HepG2 (cell line): ENCODE measurements at regions not wholly inside any gene's neighbourhood (a gene's known extent, or its start where the extent isn't known, plus 50 kb on each side); places are given as distances from the start of the nearest gene placed in this dataset.
"Not testable (repeated sequence)": the region's sequence is repeated elsewhere in the genome, so short reads cannot be mapped to it uniquely, and the experiment has no call there.

Experiments used
- ATAC-seq: fragments of 200-7000 bp; cut with Tn5 transposase; 3 replicates; pipeline ENCODE4 v1.9.1; 2020; ENCODE audit warnings: mild to moderate bottlenecking, moderate library complexity
- BruUV-seq: library from RNA; stranded (reverse); fragments of 400-500 nt; replicated peaks from 2 replicates; lab custom pipeline; 2021; lab: Mats Ljungman, UMichigan
- CTCF ChIA-PET: fragments of 300-600 bp; formaldehyde crosslinking; extraction: SDS; loops from one replicate; lab custom pipeline; 2021; ENCODE audit warnings: low total read pairs, inconsistent platforms, low intra/inter-chr PET ratio; lab: Yijun Ruan, JAX
- POLR2A ChIA-PET: fragments of 350-600 bp; sonication (Branson Sonifier 250); formaldehyde crosslinking; loops from one replicate; lab custom pipeline; 2020; ENCODE audit warnings: antibody characterized with exemption, inconsistent platforms; lab: Yijun Ruan, JAX
- DNase-seq: peaks from one replicate; pipeline ENCODE4 v3.0.0-alpha.2; 2015; ENCODE audit warnings: low spot score
- FAIRE-seq: peaks from 3 replicates; lab custom pipeline; 2011; peaks lifted over from hg19 to GRCh38; lab: Jason Lieb, UNC
- H2AFZ ChIP-seq: one replicate; pipeline ENCODE4 v1.6.1; 2011; ENCODE audit warnings: low read length, inconsistent platforms
- H3K27ac ChIP-seq: fragments of 300-600 bp; 3 replicates; pipeline ENCODE4 v1.8.0; 2011; ENCODE audit warnings: mixed run types, mild to moderate bottlenecking, mixed read lengths, low read length, inconsistent platforms; ENCODE audit not compliant: insufficient read depth; ENCODE audit errors: extremely low read length
- H3K27me3 ChIP-seq, 2 experiments: fragments of 200-600 bp in 1 of 2; 2 replicates in 1 of 2; 3 replicates in 1 of 2; pipeline versions ENCODE4 v1.6.0 to v1.8.0; 2011; ENCODE audit warnings: low read length in 2 of 2, mild to moderate bottlenecking in 2 of 2, moderate library complexity in 2 of 2, inconsistent platforms in 1 of 2; ENCODE audit not compliant: insufficient read depth in 2 of 2, control insufficient read depth in 1 of 2
- H3K36me3 ChIP-seq, 2 experiments: fragments of 200-600 bp in 1 of 2; replicated peaks in 1 of 2; 2 replicates in 1 of 2; 3 replicates in 1 of 2; pipeline versions ENCODE4 v1.5.1 to v1.8.0; 2011; ENCODE audit warnings: low read length in 2 of 2, inconsistent platforms in 1 of 2; ENCODE audit not compliant: insufficient read depth in 2 of 2, control insufficient read depth in 1 of 2
- H3K4me1 ChIP-seq: 2 replicates; pipeline ENCODE4 v1.5.1; 2012; ENCODE audit warnings: low read length, inconsistent platforms; ENCODE audit not compliant: insufficient read depth
- H3K4me2 ChIP-seq: 2 replicates; pipeline ENCODE4 v1.6.0; 2011; ENCODE audit warnings: low read depth, low read length, inconsistent platforms
- H3K4me3 ChIP-seq, 3 experiments: fragments of 200-600 bp in 1 of 3; sonication (generic), shearing (Covaris generic) in 1 of 3; replicated peaks in 1 of 3; 2 replicates each; pipeline ENCODE4 v1.5.1; 2011 to 2016; ENCODE audit warnings: low read length in 3 of 3, inconsistent platforms in 2 of 3, low read depth in 2 of 3, mild to moderate bottlenecking in 2 of 3, control low read depth in 1 of 3, mixed read lengths in 1 of 3; ENCODE audit not compliant: insufficient read depth in 1 of 3
- H3K79me2 ChIP-seq: one replicate; pipeline ENCODE4 v1.6.1; 2011; ENCODE audit warnings: low read length, inconsistent platforms; ENCODE audit not compliant: insufficient read depth
- H3K9ac ChIP-seq: 2 replicates; pipeline ENCODE4 v1.6.0; 2011; ENCODE audit warnings: mild to moderate bottlenecking, low read depth, low read length, inconsistent platforms; ENCODE audit not compliant: insufficient read depth
- H3K9me3 ChIP-seq: 2 replicates; pipeline ENCODE4 v1.5.1; 2012; ENCODE audit warnings: mild to moderate bottlenecking, low read length
- H4K20me1 ChIP-seq: 2 replicates; pipeline ENCODE4 v1.6.0; 2011; ENCODE audit warnings: inconsistent platforms, mild to moderate bottlenecking, low read length, moderate library complexity; ENCODE audit not compliant: insufficient read depth
- NPAS2 ChIP-seq: sonication (generic); formaldehyde crosslinking; IDR thresholded peaks from 2 replicates; pipeline ENCODE4 v1.8.0; 2022; ENCODE audit warnings: mild to moderate bottlenecking, missing genetic modification reagents, borderline replicate concordance
- PAWR ChIP-seq: sonication (generic); formaldehyde crosslinking; IDR thresholded peaks from 2 replicates; pipeline ENCODE4 v1.4.0; 2020; ENCODE audit warnings: missing genetic modification reagents, mild to moderate bottlenecking, borderline replicate concordance
- SRSF9 ChIP-seq: fragments of 200-400 bp; formaldehyde crosslinking; IDR thresholded peaks from 2 replicates; pipeline ENCODE4 v1.6.1; 2018; ENCODE audit warnings: borderline replicate concordance, mild to moderate bottlenecking, low read depth, low read length; ENCODE audit not compliant: insufficient read depth, poor library complexity, severe bottlenecking
- ZFAT ChIP-seq: sonication (generic); formaldehyde crosslinking; conservative IDR thresholded peaks from 2 replicates; pipeline ENCODE4 v1.8.1; 2023; ENCODE audit warnings: missing genetic modification reagents, inconsistent platforms
- ZNF256 ChIP-seq: sonication (generic); formaldehyde crosslinking; conservative IDR thresholded peaks from 2 replicates; pipeline ENCODE4 v1.4.0; 2020; ENCODE audit warnings: missing genetic modification reagents
- ZNF7 ChIP-seq: IDR thresholded peaks from 2 replicates; pipeline ENCODE4 v1.6.1; 2016; ENCODE audit warnings: missing biosample characterization, missing genetic modification reagents
- ZNF747 ChIP-seq: sonication (generic); formaldehyde crosslinking; IDR thresholded peaks from 2 replicates; pipeline ENCODE4 v1.8.1; 2023; ENCODE audit warnings: missing genetic modification reagents, mild to moderate bottlenecking, borderline replicate concordance
- WGBS: methylation state at CpG from one replicate; pipeline ENCODE4 v1.1.6; 2017; ENCODE audit warnings: low lambda C conversion rate; 5-methylcytosine and 5-hydroxymethylcytosine counted together
- in situ Hi-C: cut with HindIII; loops from 2 replicates; pipeline ENCODE4 v1.10.0; 2017; ENCODE audit warnings: low pct_unique_long_range_greater_than_20kb; ENCODE audit not compliant: extremely low pct_ligation_motif_present
- intact Hi-C: fragments of 100-400 bp; cut with micrococcal nuclease; formaldehyde crosslinking; loops from one replicate; pipeline ENCODE4 v1.10.0; 2022; ENCODE audit not compliant: unreplicated experiment
- TF ChIP-seq, protein P1 (sequence below): sonication (generic); formaldehyde crosslinking; IDR thresholded peaks from 2 replicates; pipeline ENCODE4 v1.4.0; 2020; ENCODE audit warnings: low read depth, mild to moderate bottlenecking, missing genetic modification reagents

DNA sequence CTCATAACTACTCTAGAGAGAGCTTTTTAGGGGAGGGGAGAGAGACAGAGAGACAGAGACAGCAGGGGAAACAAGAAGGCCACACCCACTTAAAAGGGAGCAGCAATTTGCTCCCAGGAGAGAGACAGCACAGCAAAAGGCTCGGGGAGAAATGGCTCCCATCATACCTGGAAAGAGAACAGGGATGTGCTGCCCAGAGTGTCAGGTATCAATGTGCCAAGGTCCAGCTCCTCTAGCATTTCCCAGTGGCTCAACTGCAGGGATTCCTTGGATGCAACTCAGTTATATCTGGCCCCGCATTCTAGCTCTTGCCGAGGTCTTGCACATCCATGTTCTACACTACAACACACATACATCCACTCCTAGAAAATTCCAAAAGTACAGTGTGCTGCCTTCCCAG, 304.0 kb upstream of the CDYL start:
- H3K4me2 ChIP-seq, result no peak overlapping the region
- H3K27ac ChIP-seq, result no peak overlapping the region
- no peaks in the 10 kb centered on the region for H4K20me1 ChIP-seq
- WGBS, result 10% methylated on average over 2 of the region's 3 CpGs
- FAIRE-seq (no peak), ATAC-seq (no peak), DNase-seq (no peak)
- H3K27me3 ChIP-seq, result peaks cover 0 to 41% of the 10 kb centered on the region in 2 experiments; a peak in 3 of 5 replicates
- H3K4me3 ChIP-seq, result no peak overlapping the region
- H2AFZ ChIP-seq, result no peak overlapping the region
- no TSS peak for BruUV-seq
- intact Hi-C loops (no loop called here), in situ Hi-C loops (no loop called here)
- no peaks in the 10 kb centered on the region for H3K36me3 ChIP-seq
- ChIA-PET CTCF (no interaction called here), POLR2A (no interaction called here)
- TF ChIP-seq PAWR (CRISPR knock-in tag) (no peak), ZNF747 (no peak), ZNF256 (no peak), ZFAT (no peak), SRSF9 (no peak), NPAS2 (no peak), ZNF7 (CRISPR knock-in tag) (no peak)
- TF ChIP-seq, protein P1, sequence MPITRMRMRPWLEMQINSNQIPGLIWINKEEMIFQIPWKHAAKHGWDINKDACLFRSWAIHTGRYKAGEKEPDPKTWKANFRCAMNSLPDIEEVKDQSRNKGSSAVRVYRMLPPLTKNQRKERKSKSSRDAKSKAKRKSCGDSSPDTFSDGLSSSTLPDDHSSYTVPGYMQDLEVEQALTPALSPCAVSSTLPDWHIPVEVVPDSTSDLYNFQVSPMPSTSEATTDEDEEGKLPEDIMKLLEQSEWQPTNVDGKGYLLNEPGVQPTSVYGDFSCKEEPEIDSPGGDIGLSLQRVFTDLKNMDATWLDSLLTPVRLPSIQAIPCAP (CRISPR knock-in tag), result no peak
- no peaks in the 10 kb centered on the region for H3K79me2 ChIP-seq
- no peaks in the 10 kb centered on the region for H3K4me1 ChIP-seq
- H3K9me3 ChIP-seq, result peaks cover 18% of the 10 kb centered on the region
- H3K9ac ChIP-seq, result no peak overlapping the region

DNA sequence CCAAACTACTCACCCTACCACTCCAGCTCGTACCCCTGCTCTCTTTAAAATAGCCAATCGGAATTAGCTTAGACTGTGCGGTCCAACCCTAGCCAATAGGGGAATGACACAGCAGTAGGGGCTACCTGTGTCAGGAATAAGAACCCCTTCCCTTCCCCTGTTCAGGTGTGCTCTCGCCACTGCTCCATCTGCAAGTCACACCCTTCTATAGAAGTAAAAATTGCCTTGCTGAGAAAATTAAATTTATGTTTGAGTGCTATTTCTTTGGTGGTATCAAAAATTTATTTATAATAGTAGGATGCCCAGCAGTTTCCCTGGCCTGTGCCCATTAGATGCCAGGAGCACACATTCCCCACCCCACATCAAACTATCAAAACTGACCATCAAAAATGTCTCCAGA, 304.7 kb upstream of the CDYL start:
- H3K4me2 ChIP-seq, BruUV-seq, H3K36me3 ChIP-seq, CTCF ChIA-PET, ATAC-seq, intact Hi-C loops, H4K20me1 ChIP-seq, H3K27ac ChIP-seq, H3K4me1 ChIP-seq, FAIRE-seq, H3K4me3 ChIP-seq, H3K79me2 ChIP-seq, in situ Hi-C loops, DNase-seq, H2AFZ ChIP-seq, H3K9ac ChIP-seq: not testable (repeated sequence)
- POLR2A ChIA-PET, result interaction anchor here (0.6 kb wide), 1 partner anchor 378 kb away, joined by 3 read pairs; no protein-coding TSS in a partner anchor
- WGBS, result 53% methylated on average over 4 of the region's 4 CpGs
- H3K27me3 ChIP-seq, result peaks cover 0 to 40% of the 10 kb centered on the region in 2 experiments; a peak in 3 of 5 replicates
- H3K9me3 ChIP-seq, result peaks cover 18% of the 10 kb centered on the region
